GM21576 (cell line): ENCODE measurements at regions not wholly inside any gene's neighbourhood (a gene's known extent, or its start where the extent isn't known, plus 50 kb on each side); places are given as distances from the start of the nearest gene placed in this dataset.
"Not testable (repeated sequence)": the region's sequence is repeated elsewhere in the genome, so short reads cannot be mapped to it uniquely, and the experiment has no call there.

Experiments used
- ATAC-seq: cut with Tn5 transposase; IDR thresholded peaks from one replicate; pipeline ENCODE4 v1.9.1; 2021; ENCODE audit warnings: mild to moderate bottlenecking, moderate library complexity; ENCODE audit not compliant: unreplicated experiment

- ATAC-seq, result no peak
Measured at GRCh38 chr1:70667494-70668170, 256.6 kb downstream of the CTH start.

GRCh38 chr1:70671006-70671405 lies 259.9 kb downstream of the CTH start:
- no peak for ATAC-seq

GRCh38 chr1:70672442-70672888 lies 261.4 kb downstream of the CTH start:
- no peak for ATAC-seq

DNA sequence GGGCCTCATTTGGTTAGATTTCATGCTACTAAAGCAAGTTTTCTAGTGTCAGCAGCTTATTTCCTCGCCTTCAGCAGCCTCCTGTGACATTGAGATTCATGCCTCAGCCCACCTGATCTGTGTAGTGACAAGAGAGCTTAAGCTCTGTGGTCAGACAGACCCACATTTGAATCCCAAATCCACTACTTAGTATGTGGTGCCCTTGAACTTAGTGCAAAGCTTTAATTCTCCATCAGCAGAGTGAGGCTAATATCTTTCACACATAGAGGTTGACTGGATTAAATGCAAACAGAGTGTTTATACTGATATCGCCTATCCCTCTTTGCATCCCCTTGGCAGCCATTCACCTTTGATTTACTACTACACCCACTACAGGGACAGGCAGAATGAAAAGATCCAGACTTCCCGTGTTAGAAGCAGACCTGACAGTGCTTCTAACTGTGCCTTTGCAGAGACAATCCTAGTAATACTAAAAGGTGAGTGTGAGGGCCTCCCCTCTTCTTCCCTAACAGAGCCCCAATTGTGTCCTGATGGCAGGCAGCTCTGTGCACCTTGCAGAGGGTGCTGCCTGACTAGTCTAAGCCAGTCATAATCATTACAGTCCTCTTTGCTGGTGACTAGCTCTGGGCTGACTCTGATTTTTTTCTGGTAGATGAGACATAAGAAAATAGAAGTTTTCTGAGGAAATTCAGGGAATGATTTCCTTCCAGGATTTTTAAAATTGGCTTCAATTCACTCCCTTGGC lies 264.0 kb downstream of the CTH start:
- ATAC-seq, result no peak

DNA sequence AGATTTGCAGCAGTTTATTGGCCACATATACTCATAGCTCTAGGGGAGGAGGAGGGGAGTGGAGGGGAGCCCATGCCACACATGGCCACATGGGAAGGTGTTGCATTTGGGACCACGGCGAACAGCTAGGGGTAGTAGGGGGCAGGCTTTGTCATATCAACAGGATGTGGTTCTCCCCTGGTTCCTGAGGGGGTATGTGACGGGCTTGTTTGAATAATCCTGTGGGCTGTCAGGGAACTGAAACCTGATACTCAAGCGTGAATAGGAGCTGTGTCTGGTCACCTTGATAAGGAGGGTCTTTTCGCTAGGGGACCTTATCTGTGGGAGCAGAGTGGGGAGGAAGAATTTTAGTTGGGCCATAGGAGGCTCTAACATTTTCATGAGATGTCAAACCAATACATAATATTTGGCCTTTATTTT lies 264.7 kb downstream of the CTH start:
- ATAC-seq, result peak; percentile 65

- peak; percentile 100 for ATAC-seq
Measured at GRCh38 chr1:70685300-70686286, 274.5 kb downstream of the CTH start.

- no peak for ATAC-seq
Measured at GRCh38 chr1:70688580-70688979, 277.5 kb downstream of the CTH start.

DNA sequence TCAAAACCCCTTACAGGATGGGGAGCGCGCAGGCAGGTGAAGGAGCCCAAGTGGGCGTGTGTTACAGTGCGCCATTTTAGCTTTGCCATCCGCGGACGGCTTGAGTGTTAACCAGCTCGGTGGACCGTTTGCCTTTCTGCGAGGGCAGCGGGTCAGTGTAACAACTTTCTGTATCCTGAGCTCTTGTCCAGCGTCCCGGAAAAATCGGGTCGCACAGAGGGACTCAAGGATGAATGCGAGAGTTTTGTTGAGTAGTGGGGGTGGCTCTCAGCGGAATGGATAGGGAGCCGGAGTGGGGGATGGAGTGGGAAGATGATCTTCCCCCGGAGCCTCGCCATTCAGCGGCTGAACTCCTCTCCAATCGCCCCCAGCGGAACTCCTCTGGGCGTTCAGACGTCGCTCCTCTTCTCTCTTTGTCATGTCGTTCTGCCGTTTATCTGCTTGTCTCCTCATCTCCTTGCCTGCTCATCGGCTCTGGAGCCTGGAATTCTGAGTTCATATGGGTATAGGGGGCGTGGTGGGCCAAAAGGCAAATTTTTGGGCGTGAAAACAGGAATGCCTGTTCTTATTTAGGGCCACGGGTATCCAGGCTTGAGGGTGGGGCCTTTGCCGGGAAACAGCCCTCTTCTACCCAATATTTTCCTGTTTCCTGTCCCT lies 295.4 kb downstream of the CTH start:
- no peak for ATAC-seq

GRCh38 chr1:70707214-70707613 lies 296.1 kb downstream of the CTH start:
- ATAC-seq, result no peak

DNA sequence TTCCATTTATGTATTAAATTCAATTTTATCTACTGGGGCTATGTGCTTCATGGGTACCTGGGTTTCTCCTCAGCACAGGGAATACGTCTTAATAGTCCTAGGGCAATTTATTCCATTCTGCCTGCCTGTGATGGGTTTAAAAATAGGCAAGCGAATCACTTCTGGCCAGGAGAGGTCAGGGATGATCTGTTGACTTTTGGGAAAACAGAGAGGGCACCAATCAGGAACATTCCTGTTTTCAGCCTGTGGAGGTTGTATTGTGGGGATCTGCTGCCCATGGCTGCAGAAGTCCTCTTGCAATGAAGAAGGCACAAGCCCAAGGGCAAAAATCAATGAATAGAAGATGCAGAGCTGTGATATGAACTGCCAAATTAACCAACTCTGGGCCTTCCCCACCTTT lies 303.1 kb downstream of the CTH start:
- no peak for ATAC-seq

DNA sequence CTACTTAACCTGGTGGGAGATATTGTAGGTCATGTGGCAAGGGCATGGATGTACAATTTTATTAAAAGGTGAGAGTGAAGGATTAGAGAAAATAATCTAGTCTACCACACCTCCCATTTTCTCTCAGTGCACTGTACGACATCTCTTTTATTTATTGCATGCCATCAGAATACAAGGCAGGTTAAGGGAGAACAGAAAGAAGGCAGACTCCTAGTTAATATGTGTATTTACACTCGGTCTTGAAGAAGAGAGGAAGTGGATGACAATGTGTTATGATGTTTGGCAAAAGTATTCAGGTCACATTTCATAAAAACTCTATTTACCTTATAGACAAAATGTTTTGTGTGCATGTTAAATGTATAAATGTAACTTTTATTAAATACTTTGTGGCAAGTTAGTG lies 306.1 kb downstream of the CTH start:
- no peak for ATAC-seq

DNA sequence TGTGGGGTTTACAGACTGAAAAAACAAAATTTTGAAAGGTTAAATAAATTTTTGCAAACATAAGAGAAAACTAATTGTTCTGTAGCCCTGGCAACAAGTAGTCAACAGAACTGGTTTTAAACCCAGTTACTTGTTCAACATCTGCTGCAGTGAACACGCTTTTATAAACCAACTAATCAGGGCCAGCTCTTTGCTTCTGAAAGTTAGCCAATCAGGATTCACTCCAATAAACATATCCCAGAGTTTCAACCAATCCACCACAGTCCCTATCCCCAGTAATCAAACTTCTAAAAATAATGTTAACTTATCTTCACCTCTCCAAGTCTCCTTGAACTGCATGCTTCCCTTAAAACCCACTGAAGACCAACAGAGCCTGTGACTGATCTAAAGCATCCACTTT lies 306.6 kb downstream of the CTH start:
- ATAC-seq, result no peak

GRCh38 chr1:70718086-70718630 lies 307.1 kb downstream of the CTH start:
- ATAC-seq, result no peak

DNA sequence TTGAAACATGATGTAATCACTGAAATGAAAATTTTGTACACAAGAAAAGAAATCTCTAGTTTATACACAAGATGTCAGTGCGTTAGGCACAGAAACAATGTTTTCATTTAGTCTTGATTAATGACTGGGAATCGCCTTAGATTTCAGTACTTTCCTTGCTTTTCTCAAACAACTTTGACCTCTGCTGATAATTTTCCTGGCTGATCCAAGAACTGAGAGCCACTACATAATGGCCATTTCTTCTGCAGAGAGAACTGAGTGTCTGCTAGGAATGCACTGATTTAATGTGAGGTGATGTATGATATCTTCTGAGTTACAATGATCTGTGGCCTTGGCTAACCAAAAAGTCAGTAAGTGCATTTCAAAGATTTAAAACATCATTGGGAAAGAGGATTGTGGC lies 308.1 kb downstream of the CTH start:
- no peak for ATAC-seq

GRCh38 chr1:70720109-70720508 lies 309.0 kb downstream of the CTH start:
- ATAC-seq, result no peak

DNA sequence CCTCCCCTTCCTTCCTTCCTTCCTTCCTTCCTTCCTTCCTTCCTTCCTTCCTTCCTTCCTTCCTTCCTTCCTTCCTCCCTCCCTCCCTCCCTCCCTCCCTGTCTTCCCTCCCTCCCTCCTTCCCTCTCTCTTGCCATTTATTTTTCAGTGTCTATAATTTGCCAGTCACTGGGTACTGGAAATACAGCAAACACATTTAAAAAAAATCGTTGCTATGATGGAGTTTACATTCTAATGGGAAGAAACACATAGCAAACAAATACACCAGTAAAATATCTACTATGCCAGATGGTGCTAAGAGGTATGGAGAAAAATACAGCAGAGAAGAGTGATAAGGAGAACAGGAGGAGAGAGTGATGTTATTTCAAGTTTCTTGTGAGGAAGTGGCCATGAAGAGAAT lies 309.5 kb downstream of the CTH start:
- no peak for ATAC-seq

DNA sequence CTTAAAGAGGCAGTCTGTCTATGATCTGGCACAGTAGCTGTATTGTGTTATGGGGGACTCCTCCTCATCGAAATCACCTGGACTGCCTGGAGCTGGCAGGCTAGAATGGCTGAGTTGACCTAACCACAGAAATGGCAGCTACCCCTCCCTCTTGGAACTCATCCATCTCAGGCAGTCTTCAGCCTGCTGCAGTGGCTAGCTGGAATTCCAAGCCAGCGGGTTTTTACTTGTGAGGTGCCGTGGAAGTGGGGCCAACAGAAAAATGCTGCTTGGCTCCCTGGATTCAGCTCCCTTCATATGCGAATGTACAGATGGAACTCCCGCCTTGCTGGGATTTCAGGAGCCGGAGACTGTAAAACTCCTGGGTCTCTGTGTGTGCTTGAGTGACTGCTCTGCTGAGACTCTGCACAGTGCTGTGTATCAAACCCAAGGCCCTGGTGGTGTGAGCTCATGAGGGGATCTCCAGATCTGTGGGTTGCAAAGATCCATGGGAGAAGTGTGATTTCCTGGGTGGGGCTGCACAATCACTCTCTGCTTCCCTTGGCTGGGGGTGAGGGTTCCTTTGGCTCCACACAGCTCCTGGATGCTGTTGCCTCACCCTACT lies 316.9 kb downstream of the CTH start:
- ATAC-seq, result no peak

DNA sequence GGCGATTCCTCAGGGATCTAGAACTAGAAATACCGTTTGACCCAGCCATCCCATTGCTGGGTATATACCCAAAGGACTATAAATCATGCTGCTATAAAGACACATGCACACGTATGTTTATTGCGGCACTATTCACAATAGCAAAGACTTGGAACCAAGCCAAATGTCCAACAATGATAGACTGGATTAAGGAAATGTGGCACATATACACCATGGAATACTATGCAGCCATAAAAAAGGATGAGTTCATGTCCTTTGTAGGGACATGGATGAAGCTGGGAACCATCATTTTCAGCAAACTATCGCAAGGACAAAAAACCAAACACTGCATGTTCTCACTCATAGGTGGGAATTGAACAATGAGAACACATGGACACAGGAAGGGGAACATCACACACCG lies 311.1 kb downstream of the PTGER3 start:
- ATAC-seq, result not testable (repeated sequence)

GRCh38 chr1:70737125-70737524 lies 310.5 kb downstream of the PTGER3 start:
- no peak for ATAC-seq

- no peak for ATAC-seq
Measured at GRCh38 chr1:70738624-70739023, 309.0 kb downstream of the PTGER3 start.
